ENCODE measurements at regions not wholly inside any gene's neighbourhood (a gene's known extent, or its start where the extent isn't known, plus 50 kb on each side); places are given as distances from the start of the nearest gene placed in this dataset.

DNA sequence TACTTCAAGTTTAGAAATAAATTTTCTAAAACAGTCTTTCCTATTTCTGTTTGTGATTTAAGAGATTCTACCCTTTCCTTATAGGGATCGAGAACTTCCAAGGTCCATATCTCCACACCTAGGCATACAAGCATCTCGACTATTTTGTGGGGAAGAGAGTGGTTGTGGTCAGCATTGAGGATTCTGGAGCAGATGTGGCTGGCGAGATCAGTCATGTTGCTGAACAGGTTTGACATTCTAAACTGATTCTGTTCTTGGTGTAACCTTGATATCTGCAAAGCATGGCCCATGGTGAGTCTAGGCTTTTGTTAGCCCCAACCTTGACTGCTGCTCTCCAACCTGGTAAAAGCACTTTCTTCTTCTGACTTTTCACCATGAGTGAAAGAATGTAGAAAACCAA lies 167.6 kb upstream of the POGK start:
- Histone ChIP-seq H3K27ac (no peak overlapping the region), H3K9me3 (ENCODE audit: low read depth) (no peaks in the 10 kb centered on the region), H2AFZ (no peak overlapping the region; the same call in 1 of the 2 replicates), H4K20me1 (ENCODE audit: insufficient read depth) (no peaks in the 10 kb centered on the region), H3K9ac (no peak overlapping the region), H3K4me1 (ENCODE audit: insufficient read depth) (no peaks in the 10 kb centered on the region), H3K4me2 (ENCODE audit: unreplicated experiment) (no peak overlapping the region), H3K4me3 (no peak overlapping the region), H3K79me2 (ENCODE audit: insufficient read depth) (no peaks in the 10 kb centered on the region), H3K27me3 (replicated peaks; ENCODE audit: insufficient read depth) (no peaks in the 10 kb centered on the region), H3K36me3 (ENCODE audit: low read depth) (no peaks in the 10 kb centered on the region), H3K9me2 (ENCODE audit: insufficient read depth) (no peaks in the 10 kb centered on the region), H3F3A (ENCODE audit: insufficient read depth) (no peaks in the 10 kb centered on the region)
- TF ChIP-seq EZH2phosphoT487 (IDR thresholded peaks at IDR 0.05; ENCODE audit: insufficient read depth, low read depth) (no peak), EZH2 (IDR thresholded peaks at IDR 0.05; ENCODE audit: insufficient read depth, poor library complexity, severe bottlenecking) (no peak)
- in situ Hi-C loops (cut with MboI), result no loop called here
- DNase-seq, result no peak
- 5 to 13% methylated on average over 3 of the region's 3 CpGs for WGBS, 2 experiments (ENCODE audit: low coverage in 1 of 2, low lambda C conversion rate in 2 of 2, missing lambda C conversion rate in 2 of 2)

DNA sequence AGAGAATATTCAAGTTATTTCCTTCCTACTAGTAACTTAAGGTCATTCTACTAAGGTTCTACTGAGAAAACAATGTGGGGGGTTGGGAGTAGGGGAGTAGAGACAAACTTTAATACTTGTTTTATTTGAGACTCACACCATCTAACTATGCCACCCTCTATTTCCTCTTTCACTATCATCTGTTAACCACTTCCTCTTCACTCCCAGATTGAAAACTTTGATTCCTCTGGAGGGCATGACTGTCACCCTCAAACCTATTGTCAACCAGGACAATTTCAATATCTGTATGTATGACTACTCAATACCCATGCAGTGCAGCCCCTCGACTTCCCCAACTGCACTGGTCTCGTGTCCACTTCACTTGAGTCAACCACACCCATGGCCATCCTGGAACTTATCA lies 165.6 kb upstream of the POGK start:
- TF ChIP-seq EZH2 (IDR thresholded peaks at IDR 0.05; ENCODE audit: insufficient read depth, poor library complexity, severe bottlenecking) (no peak), EZH2phosphoT487 (IDR thresholded peaks at IDR 0.05; ENCODE audit: insufficient read depth, low read depth) (no peak)
- WGBS, 2 experiments (ENCODE audit: low coverage in 1 of 2, low lambda C conversion rate in 2 of 2, missing lambda C conversion rate in 2 of 2), result 3 to 4% methylated on average over 2 of the region's 2 CpGs
- Histone ChIP-seq H3K4me3 (no peak overlapping the region), H4K20me1 (ENCODE audit: insufficient read depth) (no peaks in the 10 kb centered on the region), H3K79me2 (ENCODE audit: insufficient read depth) (no peaks in the 10 kb centered on the region), H3K36me3 (ENCODE audit: low read depth) (no peaks in the 10 kb centered on the region), H3K27ac (no peak overlapping the region), H3K4me1 (ENCODE audit: insufficient read depth) (no peaks in the 10 kb centered on the region), H3F3A (ENCODE audit: insufficient read depth) (no peaks in the 10 kb centered on the region), H2AFZ (no peak overlapping the region), H3K27me3 (replicated peaks; ENCODE audit: insufficient read depth) (no peaks in the 10 kb centered on the region), H3K9ac (no peak overlapping the region), H3K9me3 (ENCODE audit: low read depth) (no peaks in the 10 kb centered on the region), H3K4me2 (ENCODE audit: unreplicated experiment) (no peak overlapping the region), H3K9me2 (ENCODE audit: insufficient read depth) (no peaks in the 10 kb centered on the region)
- no peak for DNase-seq
- in situ Hi-C loops (cut with MboI), result no loop called here

DNA sequence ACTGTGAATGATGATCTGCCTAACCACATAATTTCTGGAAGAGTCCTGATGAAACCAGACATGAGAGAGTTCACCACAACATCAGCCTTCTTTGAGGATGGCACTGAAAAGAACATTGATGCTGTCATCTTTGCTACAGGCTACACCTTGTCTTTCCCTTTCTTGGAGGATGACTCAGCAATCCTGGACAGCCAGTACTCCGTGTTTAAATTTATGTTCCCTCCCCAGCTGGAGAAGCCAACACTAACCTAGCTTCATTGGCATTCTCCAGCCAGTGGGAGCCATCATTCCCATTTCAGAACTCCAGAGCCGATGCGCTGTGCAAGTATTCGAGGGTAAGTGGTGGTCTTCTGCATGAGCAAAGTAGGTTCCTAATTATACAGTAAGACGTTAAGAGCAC lies 164.1 kb upstream of the POGK start:
- Histone ChIP-seq H3K27me3 (replicated peaks; ENCODE audit: insufficient read depth) (no peaks in the 10 kb centered on the region), H3K9ac (no peak overlapping the region), H3K9me2 (ENCODE audit: insufficient read depth) (no peaks in the 10 kb centered on the region), H3K4me2 (ENCODE audit: unreplicated experiment) (no peak overlapping the region), H3K79me2 (ENCODE audit: insufficient read depth) (no peaks in the 10 kb centered on the region), H2AFZ (no peak overlapping the region), H3K36me3 (ENCODE audit: low read depth) (no peaks in the 10 kb centered on the region), H3K9me3 (ENCODE audit: low read depth) (no peaks in the 10 kb centered on the region), H4K20me1 (ENCODE audit: insufficient read depth) (no peaks in the 10 kb centered on the region), H3K27ac (no peak overlapping the region), H3K4me3 (no peak overlapping the region), H3F3A (ENCODE audit: insufficient read depth) (no peaks in the 10 kb centered on the region), H3K4me1 (ENCODE audit: insufficient read depth) (no peaks in the 10 kb centered on the region)
- no peak for DNase-seq
- in situ Hi-C loops (cut with MboI), result no loop called here
- no peak for TF ChIP-seq EZH2phosphoT487 (IDR thresholded peaks at IDR 0.05; ENCODE audit: insufficient read depth, low read depth)
- no peak for TF ChIP-seq EZH2 (IDR thresholded peaks at IDR 0.05; ENCODE audit: insufficient read depth, poor library complexity, severe bottlenecking)
- 32 to 45% methylated on average over 5 of the region's 5 CpGs for WGBS, 2 experiments (ENCODE audit: low coverage in 1 of 2, low lambda C conversion rate in 2 of 2, missing lambda C conversion rate in 2 of 2)

DNA sequence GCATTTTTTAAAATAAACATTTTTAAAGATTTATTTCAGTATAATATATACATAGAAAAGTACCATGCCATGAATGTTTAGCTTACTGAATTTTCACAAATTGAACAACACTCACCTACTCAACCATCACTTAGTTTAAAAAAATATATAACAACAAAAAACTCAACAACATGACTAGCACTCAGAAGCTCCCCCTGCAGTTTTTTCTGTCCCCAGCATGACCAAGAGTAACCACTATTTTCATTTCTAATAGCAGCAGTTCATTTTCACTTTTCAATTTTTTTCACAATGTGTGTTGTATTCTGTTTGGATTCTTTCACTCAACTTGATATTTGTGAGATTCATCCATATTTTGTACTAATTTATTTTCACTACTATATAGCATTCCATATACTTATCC lies 162.3 kb upstream of the POGK start:
- no peak overlapping the region for H3K4me2 ChIP-seq (ENCODE audit: unreplicated experiment)
- TF ChIP-seq EZH2phosphoT487 (IDR thresholded peaks at IDR 0.05; ENCODE audit: insufficient read depth, low read depth), result no peak
- no peak for TF ChIP-seq EZH2 (IDR thresholded peaks at IDR 0.05; ENCODE audit: insufficient read depth, poor library complexity, severe bottlenecking)
- in situ Hi-C loops (cut with MboI), result no loop called here

DNA sequence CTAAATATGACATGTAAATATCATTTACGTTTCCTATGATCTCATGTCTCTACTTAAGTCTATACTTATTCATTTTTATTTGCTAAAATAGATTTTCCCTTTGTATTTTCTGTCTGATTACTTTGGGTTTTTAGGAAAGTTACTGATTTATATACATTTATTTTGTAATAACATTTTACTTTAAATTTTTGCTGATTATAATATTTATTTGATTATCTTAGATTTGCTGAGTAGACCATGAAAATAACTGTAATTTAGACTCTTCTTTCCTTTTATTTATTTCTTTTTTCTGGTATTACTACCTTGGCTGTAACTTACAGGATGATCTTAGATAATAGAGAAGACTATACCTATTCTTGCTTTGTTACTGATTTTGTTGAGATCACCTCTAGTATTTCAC lies 159.9 kb upstream of the POGK start:
- TF ChIP-seq EZH2phosphoT487 (IDR thresholded peaks at IDR 0.05; ENCODE audit: insufficient read depth, low read depth), result no peak
- TF ChIP-seq EZH2 (IDR thresholded peaks at IDR 0.05; ENCODE audit: insufficient read depth, poor library complexity, severe bottlenecking), result no peak
- Histone ChIP-seq H3K27ac (no peak overlapping the region), H3K4me3 (no peak overlapping the region), H3K36me3 (ENCODE audit: low read depth) (no peaks in the 10 kb centered on the region), H3F3A (ENCODE audit: insufficient read depth) (no peaks in the 10 kb centered on the region), H2AFZ (no peak overlapping the region), H3K27me3 (replicated peaks; ENCODE audit: insufficient read depth) (no peaks in the 10 kb centered on the region), H3K79me2 (ENCODE audit: insufficient read depth) (no peaks in the 10 kb centered on the region), H3K4me1 (ENCODE audit: insufficient read depth) (no peaks in the 10 kb centered on the region), H3K4me2 (ENCODE audit: unreplicated experiment) (no peak overlapping the region), H4K20me1 (ENCODE audit: insufficient read depth) (no peaks in the 10 kb centered on the region), H3K9me3 (ENCODE audit: low read depth) (no peaks in the 10 kb centered on the region), H3K9ac (no peak overlapping the region), H3K9me2 (ENCODE audit: insufficient read depth) (no peaks in the 10 kb centered on the region)
- in situ Hi-C loops (cut with MboI), result no loop called here
- no peak for DNase-seq
- WGBS, 2 experiments (ENCODE audit: low coverage in 1 of 2, low lambda C conversion rate in 2 of 2, missing lambda C conversion rate in 2 of 2), result 10 to 13% methylated on average over 1 of the region's 1 CpG

More for the DNA sequence above, 162.3 kb upstream of the POGK start:
- no peaks in the 10 kb centered on the region for H3K36me3 ChIP-seq (ENCODE audit: low read depth)
- no peaks in the 10 kb centered on the region for H3K9me2 ChIP-seq (ENCODE audit: insufficient read depth)
- H3K79me2 ChIP-seq (ENCODE audit: insufficient read depth), result no peaks in the 10 kb centered on the region
- H3K4me1 ChIP-seq (ENCODE audit: insufficient read depth), result no peaks in the 10 kb centered on the region
- H4K20me1 ChIP-seq (ENCODE audit: insufficient read depth), result no peaks in the 10 kb centered on the region
- DNase-seq, result no peak
- no peak overlapping the region for H3K9ac ChIP-seq
- no peak overlapping the region for H2AFZ ChIP-seq
- H3F3A ChIP-seq (ENCODE audit: insufficient read depth), result no peaks in the 10 kb centered on the region
- no peak overlapping the region for H3K27ac ChIP-seq
- no peaks in the 10 kb centered on the region for H3K27me3 ChIP-seq (replicated peaks; ENCODE audit: insufficient read depth)
- no peak overlapping the region for H3K4me3 ChIP-seq
- no peaks in the 10 kb centered on the region for H3K9me3 ChIP-seq (ENCODE audit: low read depth)

Data from GM23248 (cell line).